GM23248 (cell line): ENCODE measurements at regions not wholly inside any gene's neighbourhood (a gene's known extent, or its start where the extent isn't known, plus 50 kb on each side); places are given as distances from the start of the nearest gene placed in this dataset.

ENCODE experiments used
- DNase-seq: peaks from one replicate; pipeline ENCODE4 v3.0.0-alpha.2; 2015
- H2AFZ ChIP-seq: fragments of 200-600 bp; sonication (generic); 2 replicates; pipeline ENCODE4 v1.6.1; 2016; ENCODE audit warnings: antibody characterized with exemption
- H3F3A ChIP-seq: fragments of 200-600 bp; sonication (generic); 2 replicates; pipeline ENCODE4 v1.6.1; 2016; ENCODE audit warnings: mild to moderate bottlenecking, antibody characterized with exemption, mixed run types; ENCODE audit not compliant: insufficient read depth
- H3K27ac ChIP-seq: fragments of 200-600 bp; sonication (generic); 2 replicates; pipeline ENCODE4 v1.5.1; 2016; ENCODE audit warnings: mild to moderate bottlenecking
- H3K27me3 ChIP-seq: fragments of 200-600 bp; sonication (generic); replicated peaks from 2 replicates; pipeline ENCODE4 v1.6.1; 2016; ENCODE audit warnings: mild to moderate bottlenecking; ENCODE audit not compliant: insufficient read depth
- H3K36me3 ChIP-seq: fragments of 200-600 bp; sonication (generic); 2 replicates; pipeline ENCODE4 v1.6.1; 2016; ENCODE audit warnings: low read depth, mild to moderate bottlenecking
- H3K4me1 ChIP-seq: fragments of 200-600 bp; sonication (generic); 2 replicates; pipeline ENCODE4 v1.6.1; 2016; ENCODE audit warnings: mild to moderate bottlenecking; ENCODE audit not compliant: insufficient read depth
- H3K4me2 ChIP-seq: fragments of 200-600 bp; sonication (generic); one replicate; pipeline ENCODE4 v1.6.1; 2016; ENCODE audit warnings: mild to moderate bottlenecking; ENCODE audit not compliant: unreplicated experiment
- H3K4me3 ChIP-seq: fragments of 200-600 bp; sonication (generic); 2 replicates; pipeline ENCODE4 v1.5.1; 2016; ENCODE audit warnings: mild to moderate bottlenecking
- H3K79me2 ChIP-seq: fragments of 200-600 bp; sonication (generic); 2 replicates; pipeline ENCODE4 v1.6.1; 2016; ENCODE audit warnings: mild to moderate bottlenecking; ENCODE audit not compliant: insufficient read depth
- H3K9ac ChIP-seq: fragments of 200-600 bp; sonication (generic); 2 replicates; pipeline ENCODE4 v1.6.1; 2016; ENCODE audit warnings: mild to moderate bottlenecking
- H3K9me2 ChIP-seq: fragments of 200-600 bp; sonication (generic); 2 replicates; pipeline ENCODE4 v1.6.1; 2016; ENCODE audit warnings: mixed run types, mild to moderate bottlenecking, moderate library complexity; ENCODE audit not compliant: insufficient read depth
- H3K9me3 ChIP-seq: fragments of 200-600 bp; sonication (generic); one replicate; pipeline ENCODE4 v1.6.1; 2017; ENCODE audit warnings: low read depth
- H4K20me1 ChIP-seq: fragments of 200-600 bp; sonication (generic); 2 replicates; pipeline ENCODE4 v1.6.0; 2016; ENCODE audit not compliant: insufficient read depth
- EZH2 ChIP-seq: fragments of 200-600 bp; sonication (generic); IDR thresholded peaks from 2 replicates; pipeline ENCODE4 v1.6.1; 2018; ENCODE audit warnings: antibody characterized with exemption, mild to moderate bottlenecking; ENCODE audit not compliant: insufficient read depth, poor library complexity, severe bottlenecking
- EZH2phosphoT487 ChIP-seq: fragments of 200-600 bp; sonication (generic); IDR thresholded peaks from 2 replicates; pipeline ENCODE4 v1.6.1; 2018; ENCODE audit warnings: antibody characterized with exemption, moderate library complexity, mild to moderate bottlenecking, low read depth; ENCODE audit not compliant: insufficient read depth
- WGBS, 2 experiments: methylation state at CpG; one replicate each; pipeline ENCODE4 v1.1.6; 2015 to 2017; ENCODE audit warnings: low lambda C conversion rate in 2 of 2, low coverage in 1 of 2; ENCODE audit errors: missing lambda C conversion rate in 2 of 2; 5-methylcytosine and 5-hydroxymethylcytosine counted together
- in situ Hi-C: fragments of 300-500 bp; cut with MboI; formaldehyde crosslinking; loops from 2 replicates; pipeline ENCODE4 v1.15.0; 2020

- H4K20me1 ChIP-seq: no peaks in the 10 kb centered on the region
- in situ Hi-C loops: no loop called here
- no peaks in the 10 kb centered on the region for H3F3A ChIP-seq
- H3K27me3 ChIP-seq: no peaks in the 10 kb centered on the region
- no peak overlapping the region for H2AFZ ChIP-seq
- H3K4me2 ChIP-seq: no peak overlapping the region
- no peaks in the 10 kb centered on the region for H3K4me1 ChIP-seq
- WGBS, 2 experiments: 48 to 51% methylated on average over 2 of the region's 2 CpGs
- no peak overlapping the region for H3K4me3 ChIP-seq
- no peaks in the 10 kb centered on the region for H3K9me3 ChIP-seq
- TF ChIP-seq EZH2phosphoT487 (no peak), EZH2 (no peak)
- no peak overlapping the region for H3K27ac ChIP-seq
- no peaks in the 10 kb centered on the region for H3K36me3 ChIP-seq
- no peak overlapping the region for H3K9ac ChIP-seq
- H3K79me2 ChIP-seq: no peaks in the 10 kb centered on the region
- no peaks in the 10 kb centered on the region for H3K9me2 ChIP-seq
- DNase-seq: no peak
Observed at GRCh38 chr1:29774355-29774754, 538.0 kb downstream of the PTPRU start.

DNA sequence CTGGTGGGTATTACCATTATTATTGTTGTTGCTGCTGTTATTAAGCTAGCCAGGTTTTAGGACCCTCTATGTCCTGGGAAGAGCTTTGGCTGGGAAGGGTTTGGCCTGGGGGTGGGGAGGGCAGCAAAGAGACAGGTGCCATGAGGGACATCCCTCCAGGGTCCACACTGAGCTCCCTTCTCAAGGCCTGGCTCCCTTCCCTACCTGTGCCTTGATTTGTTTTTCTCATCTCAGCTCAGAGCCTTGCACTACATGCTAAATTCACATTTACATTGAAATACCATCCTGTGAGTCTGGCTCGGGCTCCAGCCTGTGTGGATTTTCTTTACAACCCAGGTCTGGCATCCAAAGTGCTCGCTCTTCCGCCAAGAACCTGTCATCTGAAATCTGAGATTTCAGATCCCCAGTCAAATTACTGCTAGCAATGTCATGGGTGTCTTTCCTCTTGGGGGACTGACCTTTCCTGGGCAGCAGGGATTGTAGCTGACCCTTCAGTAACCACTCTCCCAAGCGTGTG lies 536.3 kb downstream of the PTPRU start:
- Histone ChIP-seq H3K9ac (no peak overlapping the region), H3K9me3 (no peaks in the 10 kb centered on the region), H3F3A (no peaks in the 10 kb centered on the region), H3K36me3 (no peaks in the 10 kb centered on the region), H2AFZ (no peak overlapping the region), H3K4me1 (no peaks in the 10 kb centered on the region), H3K4me2 (no peak overlapping the region), H3K79me2 (no peaks in the 10 kb centered on the region), H3K27ac (no peak overlapping the region), H3K4me3 (no peak overlapping the region), H3K9me2 (no peaks in the 10 kb centered on the region), H4K20me1 (no peaks in the 10 kb centered on the region), H3K27me3 (no peaks in the 10 kb centered on the region)
- no peak for DNase-seq
- in situ Hi-C loops: no loop called here
- TF ChIP-seq EZH2phosphoT487: no peak
- TF ChIP-seq EZH2: no peak
- WGBS, 2 experiments: 10 to 16% methylated on average over 4 of the region's 4 CpGs

GRCh38 chr1:29767769-29768425 lies 531.6 kb downstream of the PTPRU start:
- TF ChIP-seq EZH2phosphoT487 (no peak), EZH2 (no peak)
- H4K20me1 ChIP-seq: no peaks in the 10 kb centered on the region
- H3F3A ChIP-seq: no peaks in the 10 kb centered on the region
- no peak overlapping the region for H3K4me3 ChIP-seq
- no peak overlapping the region for H2AFZ ChIP-seq
- no peak for DNase-seq
- H3K9me3 ChIP-seq: no peaks in the 10 kb centered on the region
- WGBS, 2 experiments: 15 to 19% methylated on average over 11 of the region's 11 CpGs
- no peak overlapping the region for H3K9ac ChIP-seq
- H3K79me2 ChIP-seq: no peaks in the 10 kb centered on the region
- no peaks in the 10 kb centered on the region for H3K4me1 ChIP-seq
- no peaks in the 10 kb centered on the region for H3K9me2 ChIP-seq
- no peak overlapping the region for H3K4me2 ChIP-seq
- in situ Hi-C loops: no loop called here
- peaks cover 6% of the 10 kb centered on the region for H3K27me3 ChIP-seq
- H3K36me3 ChIP-seq: no peaks in the 10 kb centered on the region
- H3K27ac ChIP-seq: no peak overlapping the region

GRCh38 chr1:29767088-29767685 lies 530.9 kb downstream of the PTPRU start:
- 56 to 62% methylated on average over 21 to 27 of the region's 27 CpGs for WGBS, 2 experiments
- Histone ChIP-seq H3K27ac (no peak overlapping the region), H3K9ac (no peak overlapping the region), H3K27me3 (peaks cover 13% of the 10 kb centered on the region), H3K79me2 (no peaks in the 10 kb centered on the region), H3F3A (no peaks in the 10 kb centered on the region), H3K4me2 (no peak overlapping the region), H4K20me1 (no peaks in the 10 kb centered on the region), H3K9me2 (no peaks in the 10 kb centered on the region), H3K4me3 (no peak overlapping the region), H3K9me3 (no peaks in the 10 kb centered on the region), H3K36me3 (no peaks in the 10 kb centered on the region), H2AFZ (no peak overlapping the region), H3K4me1 (no peaks in the 10 kb centered on the region)
- no peak for DNase-seq
- TF ChIP-seq EZH2phosphoT487: no peak
- in situ Hi-C loops: no loop called here
